ENCODE measurements at regions not wholly inside any gene's neighbourhood (a gene's known extent, or its start where the extent isn't known, plus 50 kb on each side); places are given as distances from the start of the nearest gene placed in this dataset.

DNA sequence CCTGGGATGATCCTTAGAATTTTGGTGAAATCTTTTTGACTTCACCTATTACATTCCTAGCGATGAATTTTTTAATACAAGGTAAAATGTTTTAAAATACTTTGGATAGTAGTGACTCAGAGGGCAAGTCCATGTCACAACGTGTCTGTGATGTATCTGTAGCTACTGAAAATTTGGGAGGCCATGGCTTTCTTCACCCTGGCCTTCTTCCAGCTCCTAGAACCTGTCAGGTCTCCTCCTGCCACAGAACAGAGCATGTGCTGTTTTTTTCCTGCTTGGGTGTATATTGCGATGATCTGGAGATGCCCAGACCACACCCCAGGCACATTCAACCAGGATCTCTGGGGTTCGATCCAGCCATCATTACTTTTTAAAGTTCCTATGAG is 194.4 kb downstream of the BTBD3 start:
- Histone ChIP-seq H2AFZ (ENCODE audit: insufficient read depth, low read depth, low read length, poor library complexity, severe bottlenecking) (no peak overlapping the region), H3K79me2 (ENCODE audit: control insufficient read depth, insufficient read depth, low read length) (no peaks in the 10 kb centered on the region), H3K9ac (ENCODE audit: low read length) (no peak overlapping the region), H3K4me3 (ENCODE audit: control extremely low read depth in 1 of 5, extremely low read depth in 1 of 5, insufficient read depth in 1 of 5, low read depth in 2 of 5, low read length in 4 of 5) (no peak overlapping the region), H3K27ac (ENCODE audit: low read length in 2 of 2) (no peak overlapping the region), H3K4me1 (ENCODE audit: control insufficient read depth in 2 of 2, insufficient read depth in 2 of 2, low read length in 2 of 2) (peaks cover 0 to 4% of the 10 kb centered on the region in 2 donors), H3K36me3 (replicated peaks in 1 of 2; ENCODE audit: control extremely low read depth in 1 of 2, control insufficient read depth in 1 of 2, extremely low read depth in 1 of 2, insufficient read depth in 2 of 2, low read length in 1 of 2) (no peaks in the 10 kb centered on the region), H3K9me3 (ENCODE audit: control extremely low read depth in 1 of 3, control insufficient read depth in 2 of 3, insufficient read depth in 1 of 3, low read length in 2 of 3) (no peaks in the 10 kb centered on the region), H3K27me3 (replicated peaks in 1 of 4; ENCODE audit: control extremely low read depth in 1 of 4, control insufficient read depth in 3 of 4, insufficient read depth in 4 of 4, low read length in 3 of 4) (no peaks in the 10 kb centered on the region), H3K4me2 (replicated peaks; ENCODE audit: low read depth, low read length, poor library complexity, severe bottlenecking) (no peak overlapping the region), H4K20me1 (ENCODE audit: control insufficient read depth, insufficient read depth, low read length, poor library complexity, severe bottlenecking) (no peaks in the 10 kb centered on the region)
- ATAC-seq (ENCODE audit: low read depth) (no peak), DNase-seq (no peak)
- ChIA-PET POLR2A (no interaction called here), CTCF (no interaction called here)
- Mint-ChIP-seq H3K4me1 (peaks cover 3% of the 10 kb centered on the region), H3K4me3 (no peak overlapping the region), H3K9me3 (ENCODE audit: insufficient read depth) (no peaks in the 10 kb centered on the region), H3K27me3 (no peaks in the 10 kb centered on the region), H3K27ac (no peak overlapping the region)
- WGBS (ENCODE audit: insufficient coverage): 73% methylated on average over 2 of the region's 4 CpGs
- TF ChIP-seq, protein P1, sequence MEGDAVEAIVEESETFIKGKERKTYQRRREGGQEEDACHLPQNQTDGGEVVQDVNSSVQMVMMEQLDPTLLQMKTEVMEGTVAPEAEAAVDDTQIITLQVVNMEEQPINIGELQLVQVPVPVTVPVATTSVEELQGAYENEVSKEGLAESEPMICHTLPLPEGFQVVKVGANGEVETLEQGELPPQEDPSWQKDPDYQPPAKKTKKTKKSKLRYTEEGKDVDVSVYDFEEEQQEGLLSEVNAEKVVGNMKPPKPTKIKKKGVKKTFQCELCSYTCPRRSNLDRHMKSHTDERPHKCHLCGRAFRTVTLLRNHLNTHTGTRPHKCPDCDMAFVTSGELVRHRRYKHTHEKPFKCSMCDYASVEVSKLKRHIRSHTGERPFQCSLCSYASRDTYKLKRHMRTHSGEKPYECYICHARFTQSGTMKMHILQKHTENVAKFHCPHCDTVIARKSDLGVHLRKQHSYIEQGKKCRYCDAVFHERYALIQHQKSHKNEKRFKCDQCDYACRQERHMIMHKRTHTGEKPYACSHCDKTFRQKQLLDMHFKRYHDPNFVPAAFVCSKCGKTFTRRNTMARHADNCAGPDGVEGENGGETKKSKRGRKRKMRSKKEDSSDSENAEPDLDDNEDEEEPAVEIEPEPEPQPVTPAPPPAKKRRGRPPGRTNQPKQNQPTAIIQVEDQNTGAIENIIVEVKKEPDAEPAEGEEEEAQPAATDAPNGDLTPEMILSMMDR (IDR thresholded peaks at IDR 0.05): no peak
- no peak for TF ChIP-seq EZH2 (IDR thresholded peaks at IDR 0.05; ENCODE audit: borderline replicate concordance, insufficient read depth, low read depth, low read length, poor library complexity, severe bottlenecking)
- intact Hi-C loops (cut with micrococcal nuclease): no loop called here

DNA sequence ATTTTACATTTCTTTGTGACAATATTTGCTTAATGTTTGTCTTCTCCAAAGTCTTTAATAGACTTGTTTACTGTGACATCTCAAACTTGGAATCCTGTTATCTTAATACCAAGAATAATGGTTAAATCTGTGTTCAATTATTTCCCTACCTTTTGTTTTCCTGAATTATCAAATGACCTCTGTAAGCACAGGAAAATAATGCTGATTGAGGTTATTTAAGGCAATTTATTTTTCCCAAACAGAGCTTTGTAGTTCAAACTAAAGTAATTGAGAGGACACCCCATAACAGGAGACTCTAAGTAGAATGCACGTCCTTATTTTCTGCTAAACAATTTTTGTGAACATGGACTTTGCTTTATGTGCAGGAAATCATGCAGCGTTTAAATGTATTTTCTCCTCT is 195.0 kb downstream of the BTBD3 start:
- POLR2A ChIA-PET: no interaction called here
- Histone ChIP-seq H2AFZ (ENCODE audit: insufficient read depth, low read depth, low read length, poor library complexity, severe bottlenecking) (no peak overlapping the region), H3K27ac (ENCODE audit: low read length in 2 of 2) (no peak overlapping the region), H3K79me2 (ENCODE audit: control insufficient read depth, insufficient read depth, low read length) (no peaks in the 10 kb centered on the region), H4K20me1 (ENCODE audit: control insufficient read depth, insufficient read depth, low read length, poor library complexity, severe bottlenecking) (no peaks in the 10 kb centered on the region), H3K36me3 (replicated peaks in 1 of 2; ENCODE audit: control extremely low read depth in 1 of 2, control insufficient read depth in 1 of 2, extremely low read depth in 1 of 2, insufficient read depth in 2 of 2, low read length in 1 of 2) (no peaks in the 10 kb centered on the region), H3K4me2 (replicated peaks; ENCODE audit: low read depth, low read length, poor library complexity, severe bottlenecking) (no peak overlapping the region), H3K4me1 (ENCODE audit: control insufficient read depth in 2 of 2, insufficient read depth in 2 of 2, low read length in 2 of 2) (peaks cover 0 to 4% of the 10 kb centered on the region in 2 donors), H3K9ac (ENCODE audit: low read length) (no peak overlapping the region), H3K9me3 (ENCODE audit: control extremely low read depth in 1 of 3, control insufficient read depth in 2 of 3, insufficient read depth in 1 of 3, low read length in 2 of 3) (no peaks in the 10 kb centered on the region), H3K27me3 (replicated peaks in 1 of 4; ENCODE audit: control extremely low read depth in 1 of 4, control insufficient read depth in 3 of 4, insufficient read depth in 4 of 4, low read length in 3 of 4) (no peaks in the 10 kb centered on the region), H3K4me3 (ENCODE audit: control extremely low read depth in 1 of 5, extremely low read depth in 1 of 5, insufficient read depth in 1 of 5, low read depth in 2 of 5, low read length in 4 of 5) (no peak overlapping the region)
- Mint-ChIP-seq H3K9me3 (ENCODE audit: insufficient read depth) (no peaks in the 10 kb centered on the region), H3K27ac (no peak overlapping the region), H3K4me3 (no peak overlapping the region), H3K4me1 (peaks cover 3% of the 10 kb centered on the region), H3K27me3 (no peaks in the 10 kb centered on the region)
- no peak for DNase-seq
- 100% methylated on average over 2 of the region's 2 CpGs for WGBS (ENCODE audit: insufficient coverage)
- TF ChIP-seq EZH2 (IDR thresholded peaks at IDR 0.05; ENCODE audit: borderline replicate concordance, insufficient read depth, low read depth, low read length, poor library complexity, severe bottlenecking): no peak
- TF ChIP-seq, protein P1 (IDR thresholded peaks at IDR 0.05): no peak
- CTCF ChIA-PET: no interaction called here
- ATAC-seq (ENCODE audit: low read depth): no peak
- intact Hi-C loops (cut with micrococcal nuclease): no loop called here

Measured in B cell (primary cell).